Mesendoderm (in vitro differentiated cells): ENCODE measurements at regions not wholly inside any gene's neighbourhood (a gene's known extent, or its start where the extent isn't known, plus 50 kb on each side); places are given as distances from the start of the nearest gene placed in this dataset. TPM values are rescaled to one million over a fixed set of nuclear protein-coding genes. Genes with fewer than 3 reads are reported as not detected.

Experiments
- DNase-seq: peaks from one replicate; pipeline ENCODE4 v3.0.0; 2013
- H2AK5ac ChIP-seq: 2 replicates; pipeline ENCODE4 v1.6.1; 2013; ENCODE audit warnings: low read length, inconsistent platforms
- H2BK120ac ChIP-seq: 2 replicates; pipeline ENCODE4 v1.6.1; 2013; ENCODE audit warnings: low read depth, mild to moderate bottlenecking, low read length, moderate library complexity, mixed read lengths
- H2BK15ac ChIP-seq: replicated peaks from 2 replicates; pipeline ENCODE4 v1.6.1; 2013; ENCODE audit warnings: low read depth, mild to moderate bottlenecking, moderate library complexity
- H2BK5ac ChIP-seq: 2 replicates; pipeline ENCODE4 v1.6.1; 2013; ENCODE audit warnings: low read length, inconsistent platforms
- H3K18ac ChIP-seq: 2 replicates; pipeline ENCODE4 v1.6.1; 2013; ENCODE audit warnings: mild to moderate bottlenecking, low read length, mixed read lengths
- H3K23ac ChIP-seq: one replicate; pipeline ENCODE4 v1.6.1; 2013; ENCODE audit warnings: low read length
- H3K27ac ChIP-seq: 2 replicates; pipeline ENCODE4 v1.5.1; 2013; ENCODE audit warnings: low read depth, mild to moderate bottlenecking, inconsistent platforms, low read length, moderate library complexity
- H3K27me3 ChIP-seq: 2 replicates; pipeline ENCODE4 v1.6.1; 2013; ENCODE audit warnings: low read length, control low read depth, mild to moderate bottlenecking, inconsistent platforms; ENCODE audit not compliant: insufficient read depth, poor library complexity
- H3K36me3 ChIP-seq: 2 replicates; pipeline ENCODE4 v1.6.1; 2013; ENCODE audit warnings: low read length, inconsistent platforms; ENCODE audit not compliant: control insufficient read depth, insufficient read depth
- H3K4ac ChIP-seq: one replicate; pipeline ENCODE4 v1.6.1; 2013; ENCODE audit warnings: low read depth, mild to moderate bottlenecking, low read length, moderate library complexity
- H3K4me1 ChIP-seq: 2 replicates; pipeline ENCODE4 v1.6.1; 2013; ENCODE audit warnings: low read depth, low read length, inconsistent platforms; ENCODE audit not compliant: control insufficient read depth
- H3K4me2 ChIP-seq: 2 replicates; pipeline ENCODE4 v1.6.1; 2013; ENCODE audit warnings: low read length
- H3K4me3 ChIP-seq: 2 replicates; pipeline ENCODE4 v1.5.1; 2013; ENCODE audit warnings: mild to moderate bottlenecking, low read length
- H3K56ac ChIP-seq: one replicate; pipeline ENCODE4 v1.6.1; 2013; ENCODE audit warnings: low read length
- H3K79me1 ChIP-seq: 2 replicates; pipeline ENCODE4 v1.6.1; 2013; ENCODE audit warnings: low read length, inconsistent platforms
- H3K79me2 ChIP-seq: 2 replicates; pipeline ENCODE4 v1.6.1; 2013; ENCODE audit warnings: mild to moderate bottlenecking, low read length; ENCODE audit not compliant: control insufficient read depth, insufficient read depth
- H3K9ac ChIP-seq: 2 replicates; pipeline ENCODE4 v1.6.1; 2013; ENCODE audit warnings: low read length, inconsistent platforms
- H4K5ac ChIP-seq: one replicate; pipeline ENCODE4 v1.6.1; 2013; ENCODE audit warnings: low read length
- H4K8ac ChIP-seq: one replicate; pipeline ENCODE4 v1.6.1; 2013; ENCODE audit warnings: low read depth, mild to moderate bottlenecking, control low read depth, low read length, moderate library complexity
- WGBS: extraction: QIAGEN DNeasy Blood & Tissue Kit; methylation state at CpG from one replicate; pipeline ENCODE4 v1.1.7; 2013; ENCODE audit warnings: low lambda C conversion rate, missing lambda C conversion rate; ENCODE audit not compliant: insufficient coverage; ENCODE audit errors: extremely low coverage; 5-methylcytosine and 5-hydroxymethylcytosine counted together
- small RNA-seq: library from polyadenylated mRNA; stranded (forward); fragments of <200 nt; extraction: miRNeasy Mini kit (QIAGEN cat#:217004); gene quantifications from one replicate; pipeline ENCODE3, GENCODE V24; 2013; ENCODE audit not compliant: insufficient read depth

DNA sequence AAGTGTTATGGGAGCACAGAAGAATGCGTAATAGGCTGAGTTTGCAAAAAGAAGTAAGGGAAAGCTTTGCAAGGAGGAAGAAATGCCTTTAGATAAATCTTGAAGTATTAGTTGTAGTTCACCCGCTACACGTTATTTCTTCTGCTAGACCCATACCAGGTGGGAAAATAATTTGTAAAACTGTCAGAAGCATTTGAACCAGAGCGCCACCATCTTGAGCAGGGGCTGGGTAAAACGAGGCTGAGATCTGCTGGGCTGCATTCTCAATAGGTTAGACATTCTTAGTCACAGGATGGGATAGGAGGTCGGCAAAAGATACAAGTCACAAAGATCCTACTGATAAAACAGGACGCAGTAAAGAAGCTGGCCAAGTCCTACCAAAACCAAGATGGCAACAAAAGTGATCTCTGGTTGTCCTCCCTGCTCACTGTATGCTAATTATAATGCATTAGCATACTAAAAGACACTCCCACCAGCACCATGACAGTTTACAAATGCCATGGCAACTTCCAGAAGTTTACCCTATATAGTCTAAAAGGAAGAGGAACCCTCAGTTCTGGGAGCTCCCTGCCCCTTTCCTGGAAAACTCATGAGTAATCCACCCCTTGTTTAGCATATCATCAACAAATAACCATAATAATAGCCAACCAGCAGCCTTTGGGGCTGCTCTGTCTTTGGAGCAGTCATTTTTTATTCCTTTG, 50.0 kb upstream of the ZNF280D start:
- Histone ChIP-seq H4K8ac (no peak overlapping the region), H3K36me3 (no peaks in the 10 kb centered on the region), H2BK5ac (no peak overlapping the region), H3K18ac (no peak overlapping the region), H2AK5ac (no peak overlapping the region), H4K5ac (no peak overlapping the region), H3K4ac (no peak overlapping the region), H3K9ac (no peak overlapping the region), H3K4me2 (no peak overlapping the region), H2BK15ac (no peak overlapping the region), H3K4me1 (no peaks in the 10 kb centered on the region), H2BK120ac (no peak overlapping the region), H3K23ac (no peak overlapping the region), H3K27me3 (no peaks in the 10 kb centered on the region), H3K56ac (no peak overlapping the region), H3K27ac (no peak overlapping the region), H3K79me1 (no peaks in the 10 kb centered on the region), H3K4me3 (no peak overlapping the region), H3K79me2 (no peaks in the 10 kb centered on the region)
- no CpG with 5 or more reads among the region's 7 CpGs for WGBS
- no peak for DNase-seq

Small RNA genes in the stretch of these regions (small RNA-seq; reads per million reads assigned to genes)
- gene AC090517.1 (not detected), gene AC090517.3 (not detected)
